PC-3 (cell line): ENCODE measurements at regions not wholly inside any gene's neighbourhood (a gene's known extent, or its start where the extent isn't known, plus 50 kb on each side); places are given as distances from the start of the nearest gene placed in this dataset.

Source experiments
- CTCF ChIP-seq: fragments of 300-600 bp; sonication (generic); conservative IDR thresholded peaks from 2 replicates; pipeline ENCODE4 v1.5.1; 2017; ENCODE audit warnings: antibody characterized with exemption, low read depth, mild to moderate bottlenecking, low read length
- EZH2 ChIP-seq: fragments of 300-600 bp; sonication (generic); IDR thresholded peaks from one replicate; pipeline ENCODE4 v1.6.1; 2017; ENCODE audit warnings: antibody characterized with exemption, mild to moderate bottlenecking, low read length; ENCODE audit not compliant: unreplicated experiment
- EZH2phosphoT487 ChIP-seq: fragments of 300-600 bp; sonication (generic); IDR thresholded peaks from 2 replicates; pipeline ENCODE4 v1.6.1; 2018; ENCODE audit warnings: mild to moderate bottlenecking, antibody characterized with exemption, low read length, borderline replicate concordance

- TF ChIP-seq CTCF (no peak), EZH2 (no peak), EZH2phosphoT487 (no peak)
These were observed 259.9 kb downstream of the SKIDA1 start for GRCh38 chr10:21265622-21266021.
